DOHH2 (cell line): ENCODE measurements at regions not wholly inside any gene's neighbourhood (a gene's known extent, or its start where the extent isn't known, plus 50 kb on each side); places are given as distances from the start of the nearest gene placed in this dataset.

Experiments
- H3F3A ChIP-seq: fragments of 200-600 bp; sonication (generic), shearing (Covaris generic); 2 replicates; pipeline ENCODE4 v1.6.0; 2016; ENCODE audit warnings: antibody characterized with exemption, mild to moderate bottlenecking; ENCODE audit not compliant: control insufficient read depth, insufficient read depth
- H3K27ac ChIP-seq: fragments of 200-600 bp; sonication (generic); 2 replicates; pipeline ENCODE4 v1.5.1; 2014; ENCODE audit warnings: low read depth, mild to moderate bottlenecking, low read length, moderate library complexity
- H3K27me3 ChIP-seq: fragments of 200-600 bp; sonication (generic); 2 replicates; pipeline ENCODE4 v1.6.1; 2014; ENCODE audit warnings: mild to moderate bottlenecking, low read length, mixed read lengths; ENCODE audit not compliant: control insufficient read depth
- H3K36me3 ChIP-seq: fragments of 200-600 bp; sonication (generic); 2 replicates; pipeline ENCODE4 v1.6.1; 2014; ENCODE audit warnings: mild to moderate bottlenecking, low read length, moderate library complexity, mixed read lengths; ENCODE audit not compliant: control insufficient read depth
- H3K4me1 ChIP-seq: fragments of 200-600 bp; sonication (generic); 2 replicates; pipeline ENCODE4 v1.6.1; 2014; ENCODE audit warnings: mild to moderate bottlenecking, low read length, mixed read lengths; ENCODE audit not compliant: control insufficient read depth
- H3K4me2 ChIP-seq: fragments of 200-600 bp; sonication (generic); 2 replicates; pipeline ENCODE4 v1.6.0; 2014; ENCODE audit warnings: mild to moderate bottlenecking, low read length, moderate library complexity
- H3K4me3 ChIP-seq: fragments of 200-600 bp; sonication (generic); 2 replicates; pipeline ENCODE4 v1.5.1; 2014; ENCODE audit warnings: mild to moderate bottlenecking, low read length, mixed read lengths
- H3K79me2 ChIP-seq: fragments of 200-600 bp; sonication (generic); 2 replicates; pipeline ENCODE4 v1.6.1; 2014; ENCODE audit warnings: mild to moderate bottlenecking, low read length, mixed read lengths; ENCODE audit not compliant: control insufficient read depth
- H3K9me2 ChIP-seq: fragments of 200-600 bp; sonication (generic); replicated peaks from 2 replicates; pipeline ENCODE4 v1.6.1; 2014; ENCODE audit warnings: mild to moderate bottlenecking, low read length, mixed read lengths; ENCODE audit not compliant: control insufficient read depth
- H3K9me3 ChIP-seq: fragments of 200-600 bp; sonication (generic); 2 replicates; pipeline ENCODE4 v1.6.1; 2014; ENCODE audit warnings: antibody characterized with exemption, low read length, mixed read lengths; ENCODE audit not compliant: control insufficient read depth, insufficient read depth
- H4K20me1 ChIP-seq: fragments of 200-600 bp; sonication (generic); 2 replicates; pipeline ENCODE4 v1.6.0; 2014; ENCODE audit warnings: low read depth, mild to moderate bottlenecking, antibody characterized with exemption, low read length, moderate library complexity; ENCODE audit not compliant: control insufficient read depth, insufficient read depth
- EZH2phosphoT487 ChIP-seq: fragments of 200-600 bp; sonication (generic); IDR thresholded peaks from 2 replicates; pipeline ENCODE4 v1.6.1; 2017; ENCODE audit warnings: borderline replicate concordance, mild to moderate bottlenecking, antibody characterized with exemption, low read length, moderate library complexity, mixed read lengths
- TF ChIP-seq, protein P1 (sequence below): fragments of 200-600 bp; sonication (generic); IDR thresholded peaks from one replicate; pipeline ENCODE4 v1.5.1; 2014; ENCODE audit warnings: antibody characterized with exemption, mild to moderate bottlenecking, low read depth, low read length; ENCODE audit not compliant: poor library complexity, severe bottlenecking

DNA sequence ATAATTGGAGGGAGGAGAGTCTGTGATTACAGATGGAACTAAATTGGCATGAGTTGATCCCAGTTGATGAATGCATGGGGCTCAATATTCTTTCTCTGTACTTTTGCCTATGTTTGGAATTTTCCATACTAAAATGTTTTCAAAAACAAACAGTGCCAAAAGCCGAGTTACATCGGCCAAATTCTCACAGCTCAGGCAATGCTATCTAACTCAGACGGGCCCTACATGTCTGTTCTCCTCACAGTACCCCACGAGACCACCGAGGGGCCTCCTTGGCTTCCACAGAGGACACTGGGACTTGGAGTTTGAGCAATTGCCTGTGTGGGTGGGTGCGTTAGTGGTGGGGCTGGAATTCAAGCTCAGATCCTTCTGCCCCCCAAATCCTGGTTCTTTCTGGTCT, 413.2 kb downstream of the CDH26 start:
- H3K4me2 ChIP-seq, result no peak overlapping the region
- H3K79me2 ChIP-seq, result no peaks in the 10 kb centered on the region
- no peaks in the 10 kb centered on the region for H3K9me3 ChIP-seq
- H3F3A ChIP-seq, result no peaks in the 10 kb centered on the region
- no peaks in the 10 kb centered on the region for H3K36me3 ChIP-seq
- no peaks in the 10 kb centered on the region for H3K4me1 ChIP-seq
- TF ChIP-seq, protein P1, sequence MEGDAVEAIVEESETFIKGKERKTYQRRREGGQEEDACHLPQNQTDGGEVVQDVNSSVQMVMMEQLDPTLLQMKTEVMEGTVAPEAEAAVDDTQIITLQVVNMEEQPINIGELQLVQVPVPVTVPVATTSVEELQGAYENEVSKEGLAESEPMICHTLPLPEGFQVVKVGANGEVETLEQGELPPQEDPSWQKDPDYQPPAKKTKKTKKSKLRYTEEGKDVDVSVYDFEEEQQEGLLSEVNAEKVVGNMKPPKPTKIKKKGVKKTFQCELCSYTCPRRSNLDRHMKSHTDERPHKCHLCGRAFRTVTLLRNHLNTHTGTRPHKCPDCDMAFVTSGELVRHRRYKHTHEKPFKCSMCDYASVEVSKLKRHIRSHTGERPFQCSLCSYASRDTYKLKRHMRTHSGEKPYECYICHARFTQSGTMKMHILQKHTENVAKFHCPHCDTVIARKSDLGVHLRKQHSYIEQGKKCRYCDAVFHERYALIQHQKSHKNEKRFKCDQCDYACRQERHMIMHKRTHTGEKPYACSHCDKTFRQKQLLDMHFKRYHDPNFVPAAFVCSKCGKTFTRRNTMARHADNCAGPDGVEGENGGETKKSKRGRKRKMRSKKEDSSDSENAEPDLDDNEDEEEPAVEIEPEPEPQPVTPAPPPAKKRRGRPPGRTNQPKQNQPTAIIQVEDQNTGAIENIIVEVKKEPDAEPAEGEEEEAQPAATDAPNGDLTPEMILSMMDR, result no peak
- TF ChIP-seq EZH2phosphoT487, result no peak
- H3K9me2 ChIP-seq, result no peaks in the 10 kb centered on the region
- H3K27ac ChIP-seq, result no peak overlapping the region
- no peak overlapping the region for H3K4me3 ChIP-seq
- H4K20me1 ChIP-seq, result no peaks in the 10 kb centered on the region
- no peaks in the 10 kb centered on the region for H3K27me3 ChIP-seq

DNA sequence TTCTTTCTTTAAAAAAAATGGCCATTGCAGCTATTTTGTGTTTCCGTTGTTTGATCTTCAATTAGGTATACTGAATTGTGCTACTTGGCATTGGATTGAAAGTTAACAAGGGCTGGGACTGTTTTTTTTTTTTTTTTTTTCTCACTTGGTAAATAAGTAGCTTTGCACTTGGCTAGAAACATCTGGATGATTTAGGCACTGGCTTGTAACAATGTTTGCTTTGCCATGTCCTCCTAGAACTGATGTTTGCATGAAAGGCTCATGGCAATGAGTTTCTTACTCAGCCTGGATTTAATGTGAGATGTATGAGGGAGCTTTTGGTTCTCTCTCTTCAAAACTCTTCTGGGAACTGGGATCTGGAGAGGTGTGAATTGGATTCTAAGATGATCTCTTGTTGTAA, 414.1 kb downstream of the CDH26 start:
- Histone ChIP-seq H4K20me1 (no peaks in the 10 kb centered on the region), H3K9me2 (no peaks in the 10 kb centered on the region), H3K4me3 (no peak overlapping the region), H3K4me1 (no peaks in the 10 kb centered on the region), H3K4me2 (no peak overlapping the region), H3K27ac (no peak overlapping the region), H3F3A (no peaks in the 10 kb centered on the region), H3K27me3 (no peaks in the 10 kb centered on the region), H3K79me2 (no peaks in the 10 kb centered on the region), H3K9me3 (no peaks in the 10 kb centered on the region), H3K36me3 (no peaks in the 10 kb centered on the region)
- TF ChIP-seq, protein P1, result no peak
- TF ChIP-seq EZH2phosphoT487, result no peak

DNA sequence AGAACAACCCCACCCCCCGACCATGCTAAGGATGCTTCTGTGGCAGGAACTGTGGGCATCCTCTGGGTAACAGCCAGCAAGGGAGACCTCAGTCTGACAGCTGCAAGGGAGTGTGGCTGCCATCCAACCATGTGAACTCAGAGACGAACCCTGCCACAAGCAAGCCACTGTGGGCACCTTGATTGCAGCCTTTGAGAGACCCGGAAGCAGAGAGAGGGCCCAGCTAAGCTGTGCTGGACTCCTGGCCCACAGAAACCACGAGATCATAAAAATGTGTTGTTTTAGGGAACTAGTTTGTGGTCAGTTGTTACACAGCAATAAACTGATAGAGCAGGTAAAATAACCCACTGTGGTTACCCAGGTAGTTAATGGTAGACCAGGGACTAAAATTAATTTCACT, 414.6 kb downstream of the CDH26 start:
- Histone ChIP-seq H3K27me3 (no peaks in the 10 kb centered on the region), H3K9me2 (no peaks in the 10 kb centered on the region), H4K20me1 (no peaks in the 10 kb centered on the region), H3K9me3 (no peaks in the 10 kb centered on the region), H3K27ac (no peak overlapping the region), H3K4me2 (no peak overlapping the region), H3F3A (no peaks in the 10 kb centered on the region), H3K36me3 (no peaks in the 10 kb centered on the region), H3K79me2 (no peaks in the 10 kb centered on the region), H3K4me1 (no peaks in the 10 kb centered on the region), H3K4me3 (no peak overlapping the region)
- no peak for TF ChIP-seq EZH2phosphoT487
- TF ChIP-seq, protein P1, result no peak

DNA sequence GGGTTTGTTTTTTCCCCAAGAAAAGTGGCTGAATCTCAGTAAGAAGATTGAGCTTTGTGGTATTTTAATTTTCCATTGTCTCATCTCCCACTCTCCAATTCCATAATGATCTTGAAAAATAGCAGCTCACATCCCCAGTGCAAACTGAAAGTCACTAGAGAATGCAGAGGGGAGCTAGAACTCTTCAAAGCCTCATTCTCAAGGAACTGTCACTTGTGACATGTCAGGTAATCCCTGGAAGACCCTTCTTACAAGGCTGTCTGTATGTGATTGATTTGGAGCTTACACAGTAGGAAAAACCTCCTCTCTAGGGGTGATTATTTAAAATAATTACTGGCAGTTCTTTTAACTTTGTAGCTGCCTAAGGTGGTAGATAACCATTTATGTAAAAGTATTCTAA, 420.4 kb downstream of the CDH26 start:
- Histone ChIP-seq H3K9me2 (no peaks in the 10 kb centered on the region), H3K4me1 (no peaks in the 10 kb centered on the region), H3K36me3 (no peaks in the 10 kb centered on the region), H4K20me1 (no peaks in the 10 kb centered on the region), H3K9me3 (no peaks in the 10 kb centered on the region), H3K79me2 (no peaks in the 10 kb centered on the region), H3K27ac (no peak overlapping the region), H3K4me2 (no peak overlapping the region), H3F3A (no peaks in the 10 kb centered on the region), H3K27me3 (no peaks in the 10 kb centered on the region), H3K4me3 (no peak overlapping the region)
- no peak for TF ChIP-seq EZH2phosphoT487
